ENCODE measurements at regions not wholly inside any gene's neighbourhood (a gene's known extent, or its start where the extent isn't known, plus 50 kb on each side); places are given as distances from the start of the nearest gene placed in this dataset.

DNA sequence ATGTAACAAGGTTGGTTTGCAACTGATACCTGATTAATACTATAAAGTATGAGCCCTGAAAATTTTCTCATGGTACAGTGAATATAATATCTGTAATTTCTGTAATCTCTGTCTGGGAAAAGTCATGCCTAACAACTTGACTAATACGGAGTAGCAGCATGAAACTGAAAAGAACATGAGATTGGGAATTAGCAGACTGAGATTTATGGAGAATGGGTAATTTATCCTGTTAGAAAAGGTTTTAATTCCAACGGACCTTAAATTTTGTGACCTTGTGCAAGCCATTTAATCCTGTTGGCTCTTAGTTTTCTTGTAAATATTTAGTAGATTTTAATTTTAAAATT lies 90.2 kb upstream of the CMC1 start:
- Mint-ChIP-seq H3K36me3 (no peaks in the 10 kb centered on the region), H3K9me3 (peaks cover 0 to 4% (median 0%) of the 10 kb centered on the region in 7 donors), H3K4me1 (peaks cover 7% of the 10 kb centered on the region), H3K27ac (no peak overlapping the region), H3K27me3 (ENCODE audit: low read depth in 3 of 3) (peaks cover 0 to 2% (median 0%) of the 10 kb centered on the region in 3 donors), H3K4me3 (no peak overlapping the region)
- WGBS (ENCODE audit: insufficient coverage) = 100% methylated on average over 1 of the region's 2 CpGs
- Histone ChIP-seq H2AFZ (ENCODE audit: insufficient read depth, low read depth, low read length, poor library complexity, severe bottlenecking) (no peak overlapping the region), H3K4me1 (ENCODE audit: control insufficient read depth in 1 of 2, insufficient read depth in 2 of 2, low read length in 2 of 2) (no peaks in the 10 kb centered on the region), H3K27me3 (ENCODE audit: control insufficient read depth in 2 of 2, insufficient read depth in 2 of 2, low read length in 2 of 2) (no peaks in the 10 kb centered on the region), H3K4me3 (replicated peaks in 1 of 3; ENCODE audit: low read depth in 2 of 3, low read length in 3 of 3) (no peak overlapping the region), H3K4me2 (replicated peaks; ENCODE audit: extremely low read depth, low read length, poor library complexity, severe bottlenecking) (no peak overlapping the region), H3K9ac (ENCODE audit: insufficient read depth, low read length, poor library complexity, severe bottlenecking) (no peak overlapping the region), H4K20me1 (ENCODE audit: insufficient read depth, low read length) (no peaks in the 10 kb centered on the region), H3K9me3 (replicated peaks in 1 of 2; ENCODE audit: control insufficient read depth in 1 of 2, insufficient read depth in 1 of 2, low read length in 2 of 2) (no peaks in the 10 kb centered on the region), H3K36me3 (replicated peaks in 1 of 2; ENCODE audit: control insufficient read depth in 1 of 2, insufficient read depth in 2 of 2, low read length in 2 of 2) (no peaks in the 10 kb centered on the region), H3K79me2 (ENCODE audit: insufficient read depth, low read length) (no peaks in the 10 kb centered on the region), H3K27ac (ENCODE audit: low read depth in 1 of 2, low read length in 2 of 2) (no peak overlapping the region)
- TF ChIP-seq, protein P1, sequence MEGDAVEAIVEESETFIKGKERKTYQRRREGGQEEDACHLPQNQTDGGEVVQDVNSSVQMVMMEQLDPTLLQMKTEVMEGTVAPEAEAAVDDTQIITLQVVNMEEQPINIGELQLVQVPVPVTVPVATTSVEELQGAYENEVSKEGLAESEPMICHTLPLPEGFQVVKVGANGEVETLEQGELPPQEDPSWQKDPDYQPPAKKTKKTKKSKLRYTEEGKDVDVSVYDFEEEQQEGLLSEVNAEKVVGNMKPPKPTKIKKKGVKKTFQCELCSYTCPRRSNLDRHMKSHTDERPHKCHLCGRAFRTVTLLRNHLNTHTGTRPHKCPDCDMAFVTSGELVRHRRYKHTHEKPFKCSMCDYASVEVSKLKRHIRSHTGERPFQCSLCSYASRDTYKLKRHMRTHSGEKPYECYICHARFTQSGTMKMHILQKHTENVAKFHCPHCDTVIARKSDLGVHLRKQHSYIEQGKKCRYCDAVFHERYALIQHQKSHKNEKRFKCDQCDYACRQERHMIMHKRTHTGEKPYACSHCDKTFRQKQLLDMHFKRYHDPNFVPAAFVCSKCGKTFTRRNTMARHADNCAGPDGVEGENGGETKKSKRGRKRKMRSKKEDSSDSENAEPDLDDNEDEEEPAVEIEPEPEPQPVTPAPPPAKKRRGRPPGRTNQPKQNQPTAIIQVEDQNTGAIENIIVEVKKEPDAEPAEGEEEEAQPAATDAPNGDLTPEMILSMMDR (IDR thresholded peaks at IDR 0.05) = no peak
- intact Hi-C loops (cut with micrococcal nuclease) = no loop called here
- no peak for DNase-seq

DNA sequence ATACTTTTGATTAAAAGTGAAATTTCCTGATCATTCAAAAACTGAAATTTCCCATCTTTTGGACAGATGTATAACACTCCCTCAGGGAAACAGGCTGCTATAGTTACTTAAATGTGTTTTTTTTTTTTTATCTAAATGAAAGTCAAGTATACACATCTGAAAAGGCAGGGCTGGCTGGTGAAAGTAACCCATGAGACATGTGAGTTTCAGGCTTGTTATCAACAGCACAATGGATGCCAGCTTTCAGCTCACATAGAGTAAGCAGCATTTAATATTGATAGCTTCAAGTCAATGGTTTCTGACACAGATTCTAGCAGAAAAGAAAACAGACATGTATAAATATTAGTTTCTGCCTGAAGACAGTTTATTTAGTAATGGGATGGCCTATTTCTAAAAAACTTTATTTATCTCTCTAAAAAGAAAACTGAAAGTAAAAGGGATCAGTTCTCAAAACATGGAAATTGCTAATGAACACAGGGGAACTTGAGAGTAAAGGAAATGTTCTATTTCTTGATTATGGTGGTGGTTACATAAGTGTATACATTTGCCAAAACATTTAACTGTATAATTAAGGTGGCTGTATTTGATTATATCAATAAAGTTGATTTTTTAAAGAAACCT lies 89.7 kb upstream of the CMC1 start:
- Histone ChIP-seq H2AFZ (ENCODE audit: insufficient read depth, low read depth, low read length, poor library complexity, severe bottlenecking) (peak overlapping the region; percentile 22), H3K36me3 (replicated peaks in 1 of 2; ENCODE audit: control insufficient read depth in 1 of 2, insufficient read depth in 2 of 2, low read length in 2 of 2) (no peaks in the 10 kb centered on the region), H3K27ac (ENCODE audit: low read depth in 1 of 2, low read length in 2 of 2) (peak overlapping the region in 1 of 2 donors; percentile 44), H3K4me2 (replicated peaks; ENCODE audit: extremely low read depth, low read length, poor library complexity, severe bottlenecking) (peak overlapping the region; percentile 35), H3K79me2 (ENCODE audit: insufficient read depth, low read length) (no peaks in the 10 kb centered on the region), H3K4me3 (replicated peaks in 1 of 3; ENCODE audit: low read depth in 2 of 3, low read length in 3 of 3) (no peak overlapping the region), H3K4me1 (ENCODE audit: control insufficient read depth in 1 of 2, insufficient read depth in 2 of 2, low read length in 2 of 2) (no peaks in the 10 kb centered on the region), H3K27me3 (ENCODE audit: control insufficient read depth in 2 of 2, insufficient read depth in 2 of 2, low read length in 2 of 2) (no peaks in the 10 kb centered on the region), H3K9me3 (replicated peaks in 1 of 2; ENCODE audit: control insufficient read depth in 1 of 2, insufficient read depth in 1 of 2, low read length in 2 of 2) (no peaks in the 10 kb centered on the region), H4K20me1 (ENCODE audit: insufficient read depth, low read length) (no peaks in the 10 kb centered on the region), H3K9ac (ENCODE audit: insufficient read depth, low read length, poor library complexity, severe bottlenecking) (no peak overlapping the region)
- Mint-ChIP-seq H3K36me3 (no peaks in the 10 kb centered on the region), H3K27me3 (ENCODE audit: low read depth in 3 of 3) (no peaks in the 10 kb centered on the region), H3K9me3 (peaks cover 0 to 7% (median 0%) of the 10 kb centered on the region in 7 donors), H3K27ac (peak overlapping the region in 2 of 7 donors; percentile 26 to 41), H3K4me1 (peaks cover 7% of the 10 kb centered on the region), H3K4me3 (no peak overlapping the region)
- intact Hi-C loops (cut with micrococcal nuclease) = no loop called here
- no peak for DNase-seq
- TF ChIP-seq, protein P1 (IDR thresholded peaks at IDR 0.05) = no peak
